ENCODE measurements at regions not wholly inside any gene's neighbourhood (a gene's known extent, or its start where the extent isn't known, plus 50 kb on each side); places are given as distances from the start of the nearest gene placed in this dataset.

DNA sequence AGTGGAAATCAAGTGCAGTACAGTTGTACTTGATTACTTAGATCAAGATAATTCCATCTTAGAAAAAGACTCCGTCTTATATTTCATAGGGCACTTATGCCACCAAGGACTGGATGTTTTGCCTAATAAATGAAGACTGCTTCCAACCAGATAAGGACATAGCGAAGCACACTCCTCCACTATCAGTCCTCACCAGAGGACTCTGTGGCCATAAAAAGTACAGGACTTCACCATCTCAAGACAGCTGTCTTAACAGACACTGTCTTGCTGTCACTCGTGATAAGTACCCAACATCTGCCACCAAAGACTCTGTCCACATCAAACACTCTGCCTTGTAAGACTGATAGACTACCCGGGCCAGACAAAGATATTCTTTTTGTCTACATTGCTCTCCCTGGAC lies 352.0 kb downstream of the TRAM1L1 start:
- no peaks in the 10 kb centered on the region for H3K36me3 ChIP-seq (ENCODE audit: insufficient read depth)
- TF ChIP-seq STAT1 (IDR thresholded peaks at IDR 0.05; ENCODE audit: unreplicated experiment) (no peak), EZH2 (IDR thresholded peaks at IDR 0.05; ENCODE audit: low read depth, unreplicated experiment) (no peak), ZNF331 (CRISPR knock-in tag; IDR thresholded peaks at IDR 0.05; ENCODE audit: low read depth) (no peak), JUNB (IDR thresholded peaks at IDR 0.05; ENCODE audit: unreplicated experiment) (no peak), POLR2AphosphoS5 (IDR thresholded peaks at IDR 0.05; ENCODE audit: low read depth) (no peak), EZH2phosphoT487 (IDR thresholded peaks at IDR 0.05; ENCODE audit: unreplicated experiment) (no peak), ZNF114 (CRISPR knock-in tag; IDR thresholded peaks at IDR 0.05) (no peak), NANOG (IDR thresholded peaks at IDR 0.05; ENCODE audit: borderline replicate concordance) (no peak)
- TF ChIP-seq, protein P1, sequence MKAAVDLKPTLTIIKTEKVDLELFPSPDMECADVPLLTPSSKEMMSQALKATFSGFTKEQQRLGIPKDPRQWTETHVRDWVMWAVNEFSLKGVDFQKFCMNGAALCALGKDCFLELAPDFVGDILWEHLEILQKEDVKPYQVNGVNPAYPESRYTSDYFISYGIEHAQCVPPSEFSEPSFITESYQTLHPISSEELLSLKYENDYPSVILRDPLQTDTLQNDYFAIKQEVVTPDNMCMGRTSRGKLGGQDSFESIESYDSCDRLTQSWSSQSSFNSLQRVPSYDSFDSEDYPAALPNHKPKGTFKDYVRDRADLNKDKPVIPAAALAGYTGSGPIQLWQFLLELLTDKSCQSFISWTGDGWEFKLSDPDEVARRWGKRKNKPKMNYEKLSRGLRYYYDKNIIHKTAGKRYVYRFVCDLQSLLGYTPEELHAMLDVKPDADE (IDR thresholded peaks at IDR 0.05): no peak
- TF ChIP-seq, protein P2, sequence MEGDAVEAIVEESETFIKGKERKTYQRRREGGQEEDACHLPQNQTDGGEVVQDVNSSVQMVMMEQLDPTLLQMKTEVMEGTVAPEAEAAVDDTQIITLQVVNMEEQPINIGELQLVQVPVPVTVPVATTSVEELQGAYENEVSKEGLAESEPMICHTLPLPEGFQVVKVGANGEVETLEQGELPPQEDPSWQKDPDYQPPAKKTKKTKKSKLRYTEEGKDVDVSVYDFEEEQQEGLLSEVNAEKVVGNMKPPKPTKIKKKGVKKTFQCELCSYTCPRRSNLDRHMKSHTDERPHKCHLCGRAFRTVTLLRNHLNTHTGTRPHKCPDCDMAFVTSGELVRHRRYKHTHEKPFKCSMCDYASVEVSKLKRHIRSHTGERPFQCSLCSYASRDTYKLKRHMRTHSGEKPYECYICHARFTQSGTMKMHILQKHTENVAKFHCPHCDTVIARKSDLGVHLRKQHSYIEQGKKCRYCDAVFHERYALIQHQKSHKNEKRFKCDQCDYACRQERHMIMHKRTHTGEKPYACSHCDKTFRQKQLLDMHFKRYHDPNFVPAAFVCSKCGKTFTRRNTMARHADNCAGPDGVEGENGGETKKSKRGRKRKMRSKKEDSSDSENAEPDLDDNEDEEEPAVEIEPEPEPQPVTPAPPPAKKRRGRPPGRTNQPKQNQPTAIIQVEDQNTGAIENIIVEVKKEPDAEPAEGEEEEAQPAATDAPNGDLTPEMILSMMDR (conservative IDR thresholded peaks at IDR 0.05; ENCODE audit: low read depth in 2 of 2): no peak

DNA sequence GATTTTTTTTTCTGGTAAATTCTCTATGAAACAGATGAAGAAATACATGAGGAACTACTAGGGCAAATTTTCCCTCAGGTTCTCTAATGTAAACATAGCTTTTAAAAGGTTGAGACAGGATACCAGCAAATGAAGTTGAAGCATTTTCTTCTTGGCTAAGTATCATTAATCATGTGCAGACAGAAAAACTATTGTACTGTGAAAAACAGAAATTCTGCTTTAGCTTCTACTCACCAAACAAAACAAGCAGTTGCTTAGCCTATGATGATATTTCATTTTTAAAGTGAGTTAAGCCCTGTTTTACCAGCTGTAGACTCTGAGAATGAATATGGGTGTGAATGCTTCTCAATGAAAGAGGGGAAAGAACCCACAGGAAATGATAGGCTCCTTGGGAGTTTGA lies 358.9 kb downstream of the TRAM1L1 start:
- Histone ChIP-seq H4K20me1 (replicated peaks; ENCODE audit: insufficient read depth) (no peaks in the 10 kb centered on the region), H3K79me2 (replicated peaks; ENCODE audit: insufficient read depth) (no peaks in the 10 kb centered on the region), H2AFZ (no peak overlapping the region), H3F3A (replicated peaks; ENCODE audit: low read depth) (no peaks in the 10 kb centered on the region), H3K27ac (ENCODE audit: low read depth) (no peak overlapping the region), H3K4me1 (ENCODE audit: insufficient read depth) (no peaks in the 10 kb centered on the region), H3K36me3 (ENCODE audit: insufficient read depth) (no peaks in the 10 kb centered on the region), H3K4me2 (no peak overlapping the region), H3K27me3 (ENCODE audit: insufficient read depth) (no peaks in the 10 kb centered on the region), H3K4me3 (no peak overlapping the region), H3K9me2 (ENCODE audit: insufficient read depth) (no peaks in the 10 kb centered on the region)
- Mint-ChIP-seq H3K4me1 (no peaks in the 10 kb centered on the region), H3K27ac (no peak overlapping the region), H3K27me3 (ENCODE audit: insufficient read depth, low read depth, poor library complexity) (no peaks in the 10 kb centered on the region), H3K9me3 (no peaks in the 10 kb centered on the region), H3K4me3 (no peak overlapping the region), H3K36me3 (ENCODE audit: low read depth) (no peaks in the 10 kb centered on the region)
- no peak for ATAC-seq
- TF ChIP-seq, protein P3, sequence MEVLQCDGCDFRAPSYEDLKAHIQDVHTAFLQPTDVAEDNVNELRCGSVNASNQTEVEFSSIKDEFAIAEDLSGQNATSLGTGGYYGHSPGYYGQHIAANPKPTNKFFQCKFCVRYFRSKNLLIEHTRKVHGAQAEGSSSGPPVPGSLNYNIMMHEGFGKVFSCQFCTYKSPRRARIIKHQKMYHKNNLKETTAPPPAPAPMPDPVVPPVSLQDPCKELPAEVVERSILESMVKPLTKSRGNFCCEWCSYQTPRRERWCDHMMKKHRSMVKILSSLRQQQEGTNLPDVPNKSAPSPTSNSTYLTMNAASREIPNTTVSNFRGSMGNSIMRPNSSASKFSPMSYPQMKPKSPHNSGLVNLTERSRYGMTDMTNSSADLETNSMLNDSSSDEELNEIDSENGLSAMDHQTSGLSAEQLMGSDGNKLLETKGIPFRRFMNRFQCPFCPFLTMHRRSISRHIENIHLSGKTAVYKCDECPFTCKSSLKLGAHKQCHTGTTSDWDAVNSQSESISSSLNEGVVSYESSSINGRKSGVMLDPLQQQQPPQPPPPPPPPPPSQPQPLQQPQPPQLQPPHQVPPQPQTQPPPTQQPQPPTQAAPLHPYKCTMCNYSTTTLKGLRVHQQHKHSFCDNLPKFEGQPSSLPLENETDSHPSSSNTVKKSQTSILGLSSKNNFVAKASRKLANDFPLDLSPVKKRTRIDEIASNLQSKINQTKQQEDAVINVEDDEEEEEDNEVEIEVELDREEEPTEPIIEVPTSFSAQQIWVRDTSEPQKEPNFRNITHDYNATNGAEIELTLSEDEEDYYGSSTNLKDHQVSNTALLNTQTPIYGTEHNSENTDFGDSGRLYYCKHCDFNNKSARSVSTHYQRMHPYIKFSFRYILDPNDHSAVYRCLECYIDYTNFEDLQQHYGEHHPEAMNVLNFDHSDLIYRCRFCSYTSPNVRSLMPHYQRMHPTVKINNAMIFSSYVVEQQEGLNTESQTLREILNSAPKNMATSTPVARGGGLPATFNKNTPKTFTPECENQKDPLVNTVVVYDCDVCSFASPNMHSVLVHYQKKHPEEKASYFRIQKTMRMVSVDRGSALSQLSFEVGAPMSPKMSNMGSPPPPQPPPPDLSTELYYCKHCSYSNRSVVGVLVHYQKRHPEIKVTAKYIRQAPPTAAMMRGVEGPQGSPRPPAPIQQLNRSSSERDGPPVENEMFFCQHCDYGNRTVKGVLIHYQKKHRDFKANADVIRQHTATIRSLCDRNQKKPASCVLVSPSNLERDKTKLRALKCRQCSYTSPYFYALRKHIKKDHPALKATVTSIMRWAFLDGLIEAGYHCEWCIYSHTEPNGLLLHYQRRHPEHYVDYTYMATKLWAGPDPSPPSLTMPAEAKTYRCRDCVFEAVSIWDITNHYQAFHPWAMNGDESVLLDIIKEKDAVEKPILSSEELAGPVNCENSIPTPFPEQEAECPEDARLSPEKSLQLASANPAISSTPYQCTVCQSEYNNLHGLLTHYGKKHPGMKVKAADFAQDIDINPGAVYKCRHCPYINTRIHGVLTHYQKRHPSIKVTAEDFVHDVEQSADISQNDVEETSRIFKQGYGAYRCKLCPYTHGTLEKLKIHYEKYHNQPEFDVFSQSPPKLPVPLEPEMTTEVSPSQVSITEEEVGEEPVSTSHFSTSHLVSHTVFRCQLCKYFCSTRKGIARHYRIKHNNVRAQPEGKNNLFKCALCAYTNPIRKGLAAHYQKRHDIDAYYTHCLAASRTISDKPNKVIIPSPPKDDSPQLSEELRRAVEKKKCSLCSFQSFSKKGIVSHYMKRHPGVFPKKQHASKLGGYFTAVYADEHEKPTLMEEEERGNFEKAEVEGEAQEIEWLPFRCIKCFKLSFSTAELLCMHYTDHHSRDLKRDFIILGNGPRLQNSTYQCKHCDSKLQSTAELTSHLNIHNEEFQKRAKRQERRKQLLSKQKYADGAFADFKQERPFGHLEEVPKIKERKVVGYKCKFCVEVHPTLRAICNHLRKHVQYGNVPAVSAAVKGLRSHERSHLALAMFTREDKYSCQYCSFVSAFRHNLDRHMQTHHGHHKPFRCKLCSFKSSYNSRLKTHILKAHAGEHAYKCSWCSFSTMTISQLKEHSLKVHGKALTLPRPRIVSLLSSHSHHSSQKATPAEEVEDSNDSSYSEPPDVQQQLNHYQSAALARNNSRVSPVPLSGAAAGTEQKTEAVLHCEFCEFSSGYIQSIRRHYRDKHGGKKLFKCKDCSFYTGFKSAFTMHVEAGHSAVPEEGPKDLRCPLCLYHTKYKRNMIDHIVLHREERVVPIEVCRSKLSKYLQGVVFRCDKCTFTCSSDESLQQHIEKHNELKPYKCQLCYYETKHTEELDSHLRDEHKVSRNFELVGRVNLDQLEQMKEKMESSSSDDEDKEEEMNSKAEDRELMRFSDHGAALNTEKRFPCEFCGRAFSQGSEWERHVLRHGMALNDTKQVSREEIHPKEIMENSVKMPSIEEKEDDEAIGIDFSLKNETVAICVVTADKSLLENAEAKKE (CRISPR knock-in tag; IDR thresholded peaks at IDR 0.05): no peak
- DNase-seq (ENCODE audit: low spot score): no peak

More for the DNA sequence above, 352.0 kb downstream of the TRAM1L1 start:
- Histone ChIP-seq H3F3A (replicated peaks; ENCODE audit: low read depth) (no peaks in the 10 kb centered on the region), H3K9me2 (ENCODE audit: insufficient read depth) (no peaks in the 10 kb centered on the region), H3K79me2 (replicated peaks; ENCODE audit: insufficient read depth) (no peaks in the 10 kb centered on the region), H3K4me1 (ENCODE audit: insufficient read depth) (no peaks in the 10 kb centered on the region), H3K27me3 (ENCODE audit: insufficient read depth) (no peaks in the 10 kb centered on the region), H3K27ac (ENCODE audit: low read depth) (no peak overlapping the region), H3K4me2 (no peak overlapping the region), H2AFZ (no peak overlapping the region), H3K4me3 (no peak overlapping the region), H4K20me1 (replicated peaks; ENCODE audit: insufficient read depth) (no peaks in the 10 kb centered on the region)
- DNase-seq (ENCODE audit: low spot score): no peak
- H3K4me3 Mint-ChIP-seq: no peak overlapping the region
- no peaks in the 10 kb centered on the region for H3K4me1 Mint-ChIP-seq
- ATAC-seq: no peak
- H3K27ac Mint-ChIP-seq: no peak overlapping the region
- H3K27me3 Mint-ChIP-seq (ENCODE audit: insufficient read depth, low read depth, poor library complexity): no peaks in the 10 kb centered on the region
- H3K36me3 Mint-ChIP-seq (ENCODE audit: low read depth): no peaks in the 10 kb centered on the region
- no peaks in the 10 kb centered on the region for H3K9me3 Mint-ChIP-seq

Data from GM23338 (cell line).